ENCODE measurements at regions not wholly inside any gene's neighbourhood (a gene's known extent, or its start where the extent isn't known, plus 50 kb on each side); places are given as distances from the start of the nearest gene placed in this dataset.

DNA sequence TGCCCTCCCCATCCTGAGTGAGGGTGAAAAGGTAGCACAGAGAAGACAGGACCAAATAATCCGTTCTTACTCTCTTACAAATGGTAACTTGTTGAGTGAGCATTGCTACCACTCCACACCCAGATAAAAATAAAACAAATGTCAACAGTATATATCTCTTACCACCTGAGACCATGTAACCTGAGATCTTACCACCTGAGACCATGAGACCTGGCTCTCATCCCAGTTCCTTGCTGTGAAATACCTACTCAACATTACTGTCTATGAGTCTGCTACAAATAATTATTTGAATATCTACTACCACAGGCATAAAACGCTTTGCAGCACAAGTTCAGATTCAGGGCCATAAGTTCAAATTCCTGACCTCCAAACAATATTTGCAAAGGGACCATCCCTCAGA is 234.7 kb downstream of the C1D start:
- TF ChIP-seq, protein P1, sequence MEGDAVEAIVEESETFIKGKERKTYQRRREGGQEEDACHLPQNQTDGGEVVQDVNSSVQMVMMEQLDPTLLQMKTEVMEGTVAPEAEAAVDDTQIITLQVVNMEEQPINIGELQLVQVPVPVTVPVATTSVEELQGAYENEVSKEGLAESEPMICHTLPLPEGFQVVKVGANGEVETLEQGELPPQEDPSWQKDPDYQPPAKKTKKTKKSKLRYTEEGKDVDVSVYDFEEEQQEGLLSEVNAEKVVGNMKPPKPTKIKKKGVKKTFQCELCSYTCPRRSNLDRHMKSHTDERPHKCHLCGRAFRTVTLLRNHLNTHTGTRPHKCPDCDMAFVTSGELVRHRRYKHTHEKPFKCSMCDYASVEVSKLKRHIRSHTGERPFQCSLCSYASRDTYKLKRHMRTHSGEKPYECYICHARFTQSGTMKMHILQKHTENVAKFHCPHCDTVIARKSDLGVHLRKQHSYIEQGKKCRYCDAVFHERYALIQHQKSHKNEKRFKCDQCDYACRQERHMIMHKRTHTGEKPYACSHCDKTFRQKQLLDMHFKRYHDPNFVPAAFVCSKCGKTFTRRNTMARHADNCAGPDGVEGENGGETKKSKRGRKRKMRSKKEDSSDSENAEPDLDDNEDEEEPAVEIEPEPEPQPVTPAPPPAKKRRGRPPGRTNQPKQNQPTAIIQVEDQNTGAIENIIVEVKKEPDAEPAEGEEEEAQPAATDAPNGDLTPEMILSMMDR (IDR thresholded peaks at IDR 0.05; ENCODE audit: poor library complexity), result no peak
- no peak for TF ChIP-seq EZH2phosphoT487 (IDR thresholded peaks at IDR 0.05; ENCODE audit: low read depth, severe bottlenecking, unreplicated experiment)

Measured in hepatocyte (in vitro differentiated cells).